ENCODE measurements at regions not wholly inside any gene's neighbourhood (a gene's known extent, or its start where the extent isn't known, plus 50 kb on each side); places are given as distances from the start of the nearest gene placed in this dataset.

DNA sequence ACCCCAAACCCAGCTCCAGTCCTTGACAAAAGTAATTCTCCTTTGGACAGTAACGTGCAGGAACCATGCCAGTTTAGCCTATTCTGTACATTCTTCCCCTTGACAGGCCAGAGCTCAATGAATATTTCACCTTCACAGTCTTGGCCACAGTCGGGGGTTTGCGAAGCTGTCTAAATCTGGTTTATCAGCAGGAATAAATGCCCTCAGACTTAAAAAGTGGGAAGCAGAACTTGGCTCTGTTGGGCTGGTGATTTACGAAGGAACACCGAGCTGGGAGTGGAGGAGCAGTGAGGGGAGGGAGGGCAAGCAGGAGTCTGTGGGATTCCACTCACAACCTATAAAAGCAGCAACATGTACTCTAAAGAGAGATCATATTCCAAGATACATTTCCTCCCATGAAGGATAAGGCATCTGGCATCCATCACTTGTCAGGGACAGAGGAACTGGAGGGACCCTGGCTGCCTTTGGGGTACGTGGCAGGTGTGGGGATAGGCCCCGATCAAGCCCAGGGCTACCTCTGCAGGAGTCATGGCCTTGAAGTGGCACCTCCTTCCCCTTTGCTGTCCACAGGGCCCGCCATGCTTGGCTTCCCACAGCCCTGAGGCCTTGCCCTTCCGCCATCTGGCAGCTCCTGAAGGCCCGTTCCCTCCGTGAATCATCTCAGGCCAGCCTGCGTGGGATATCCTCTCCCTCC is 154.3 kb downstream of the ADAMTS15 start:
- no peak overlapping the region for H3K27ac Mint-ChIP-seq
- no peak for TF ChIP-seq CTCF (conservative IDR thresholded peaks at IDR 0.05)
- no peak overlapping the region for H2BK15ac ChIP-seq (ENCODE audit: low read depth, low read length)

More for the DNA sequence above, 154.3 kb downstream of the ADAMTS15 start:
- Histone ChIP-seq H2BK12ac (ENCODE audit: insufficient read length, low read depth, low read length) (no peak overlapping the region), H2BK5ac (ENCODE audit: insufficient read length, low read length) (no peak overlapping the region), H3K27ac (ENCODE audit: insufficient read length, low read depth, low read length) (no peak overlapping the region), H3T11ph (ENCODE audit: low read length) (no peak overlapping the region), H3K79me1 (ENCODE audit: insufficient read depth, low read depth, low read length, poor library complexity, severe bottlenecking) (no peaks in the 10 kb centered on the region), H3K18ac (ENCODE audit: insufficient read length, low read depth, low read length) (no peak overlapping the region), H2BK20ac (ENCODE audit: low read depth, low read length, poor library complexity, severe bottlenecking) (no peak overlapping the region), H3K27me3 (ENCODE audit: insufficient read depth, low read length) (no peaks in the 10 kb centered on the region), H2BK120ac (ENCODE audit: low read depth, low read length, poor library complexity, severe bottlenecking) (no peak overlapping the region), H2AK5ac (ENCODE audit: insufficient read length, low read length) (no peak overlapping the region), H3K4me2 (ENCODE audit: insufficient read depth, insufficient read length, low read length) (no peak overlapping the region), H4K8ac (replicated peaks; ENCODE audit: insufficient read length, low read depth, low read length) (no peak overlapping the region), H3K9me3 (ENCODE audit: control insufficient read depth, low read depth, low read length) (no peaks in the 10 kb centered on the region), H3K9ac (ENCODE audit: extremely low read depth, insufficient read length, low read length) (no peak overlapping the region), H3K4ac (ENCODE audit: low read depth, low read length) (no peak overlapping the region), H4K5ac (ENCODE audit: insufficient read length, low read depth, low read length) (no peak overlapping the region), H2AFZ (ENCODE audit: low read length) (no peak overlapping the region), H3K23ac (ENCODE audit: insufficient read length, low read depth, low read length) (no peak overlapping the region), H3K79me2 (ENCODE audit: insufficient read depth, low read length) (no peaks in the 10 kb centered on the region), H4K91ac (ENCODE audit: insufficient read length, low read depth, low read length) (no peak overlapping the region), H3K4me1 (ENCODE audit: insufficient read depth, low read length) (peaks cover 14% of the 10 kb centered on the region; the same call in 1 of the 2 replicates), H4K20me1 (ENCODE audit: control insufficient read depth, insufficient read depth, insufficient read length) (no peaks in the 10 kb centered on the region), H3K14ac (ENCODE audit: insufficient read depth, low read length) (peak overlapping the region; percentile 14; the same call in 1 of the 2 replicates), H3K23me2 (ENCODE audit: insufficient read length, low read depth, low read length, poor library complexity, severe bottlenecking) (no peaks in the 10 kb centered on the region), H3K56ac (ENCODE audit: insufficient read length, low read depth, low read length) (no peak overlapping the region)
- Mint-ChIP-seq H3K4me1 (peaks cover 29 to 30% of the 10 kb centered on the region in 2 experiments), H3K27me3 (ENCODE audit: low read depth) (no peaks in the 10 kb centered on the region; the same call in none of the 2 replicates), H3K9me3 (peaks cover 0 to 5% of the 10 kb centered on the region in 2 experiments; a peak in 2 of 5 replicates), H3K36me3 (ENCODE audit: insufficient read depth in 1 of 3, low read depth in 3 of 3) (peaks cover 0 to 3% (median 0%) of the 10 kb centered on the region in 3 experiments; a peak in 2 of 7 replicates), H3K4me3 (no peak overlapping the region)
- no CpG with 5 or more reads among the region's 12 CpGs for WGBS (ENCODE audit: extremely low coverage, insufficient read length, low lambda C conversion rate)
- DNase-seq: peak; percentile 4

Measured in H9 (cell line).